ENCODE measurements at regions not wholly inside any gene's neighbourhood (a gene's known extent, or its start where the extent isn't known, plus 50 kb on each side); places are given as distances from the start of the nearest gene placed in this dataset.

DNA sequence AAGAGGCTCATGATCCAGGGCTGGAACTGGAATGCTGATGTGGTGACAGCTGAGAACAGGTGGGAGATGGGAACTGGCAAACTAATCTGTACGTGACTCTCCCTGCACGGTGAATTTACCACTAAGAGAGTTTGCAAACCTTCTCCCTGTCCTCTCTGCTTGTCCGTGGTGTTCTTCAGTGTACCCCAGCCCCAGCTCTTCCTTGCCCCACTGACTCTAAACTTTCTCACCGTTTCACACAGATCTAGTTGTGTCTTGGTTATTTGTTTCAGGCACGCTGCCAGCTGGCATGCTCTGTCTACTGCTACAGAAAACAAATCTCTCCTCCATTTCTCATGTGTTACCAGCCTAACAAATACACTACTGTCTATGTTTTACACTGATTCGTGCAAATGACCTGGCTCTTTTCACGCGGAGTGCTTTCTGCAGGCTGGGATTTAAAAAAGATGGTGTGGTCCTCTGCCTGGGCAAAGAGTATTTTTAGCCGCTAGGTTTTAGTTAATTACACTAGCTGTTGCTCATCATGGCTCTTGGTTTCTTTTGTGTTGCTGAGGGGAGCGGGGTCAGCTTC, 192.7 kb upstream of the LRIG1 start:
- TF ChIP-seq, protein P1, sequence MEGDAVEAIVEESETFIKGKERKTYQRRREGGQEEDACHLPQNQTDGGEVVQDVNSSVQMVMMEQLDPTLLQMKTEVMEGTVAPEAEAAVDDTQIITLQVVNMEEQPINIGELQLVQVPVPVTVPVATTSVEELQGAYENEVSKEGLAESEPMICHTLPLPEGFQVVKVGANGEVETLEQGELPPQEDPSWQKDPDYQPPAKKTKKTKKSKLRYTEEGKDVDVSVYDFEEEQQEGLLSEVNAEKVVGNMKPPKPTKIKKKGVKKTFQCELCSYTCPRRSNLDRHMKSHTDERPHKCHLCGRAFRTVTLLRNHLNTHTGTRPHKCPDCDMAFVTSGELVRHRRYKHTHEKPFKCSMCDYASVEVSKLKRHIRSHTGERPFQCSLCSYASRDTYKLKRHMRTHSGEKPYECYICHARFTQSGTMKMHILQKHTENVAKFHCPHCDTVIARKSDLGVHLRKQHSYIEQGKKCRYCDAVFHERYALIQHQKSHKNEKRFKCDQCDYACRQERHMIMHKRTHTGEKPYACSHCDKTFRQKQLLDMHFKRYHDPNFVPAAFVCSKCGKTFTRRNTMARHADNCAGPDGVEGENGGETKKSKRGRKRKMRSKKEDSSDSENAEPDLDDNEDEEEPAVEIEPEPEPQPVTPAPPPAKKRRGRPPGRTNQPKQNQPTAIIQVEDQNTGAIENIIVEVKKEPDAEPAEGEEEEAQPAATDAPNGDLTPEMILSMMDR (IDR thresholded peaks at IDR 0.05) = no peak
- no peak for TF ChIP-seq EZH2 (IDR thresholded peaks at IDR 0.05)
- no peak for TF ChIP-seq EZH2phosphoT487 (IDR thresholded peaks at IDR 0.05)

Data from neural progenitor cell (in vitro differentiated cells).